ENCODE measurements at regions not wholly inside any gene's neighbourhood (a gene's known extent, or its start where the extent isn't known, plus 50 kb on each side); places are given as distances from the start of the nearest gene placed in this dataset.

DNA sequence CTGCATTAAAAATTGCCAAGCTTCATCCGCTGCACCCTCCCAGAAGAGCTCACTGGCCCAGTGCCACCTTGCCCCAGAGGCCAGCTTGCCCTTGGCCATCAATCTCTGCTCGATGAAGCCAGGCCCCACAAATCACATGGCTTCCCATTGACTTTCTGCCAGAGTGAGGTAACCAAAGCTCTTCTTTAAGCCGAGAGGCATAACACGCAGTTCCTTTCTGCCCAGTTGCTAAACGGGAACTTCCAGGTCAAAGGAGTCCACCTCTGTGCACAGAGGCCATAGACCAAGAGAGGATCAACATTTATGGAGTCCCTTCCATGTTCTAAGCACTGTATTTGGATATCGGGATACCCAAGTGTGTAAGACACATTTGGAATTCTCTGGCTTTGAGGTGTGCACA is 208.8 kb downstream of the KIF4B start:
- no peak overlapping the region for H3K4me3 ChIP-seq (ENCODE audit: low read length)
- DNase-seq (ENCODE audit: low read depth): no peak
- TF ChIP-seq, protein P1, sequence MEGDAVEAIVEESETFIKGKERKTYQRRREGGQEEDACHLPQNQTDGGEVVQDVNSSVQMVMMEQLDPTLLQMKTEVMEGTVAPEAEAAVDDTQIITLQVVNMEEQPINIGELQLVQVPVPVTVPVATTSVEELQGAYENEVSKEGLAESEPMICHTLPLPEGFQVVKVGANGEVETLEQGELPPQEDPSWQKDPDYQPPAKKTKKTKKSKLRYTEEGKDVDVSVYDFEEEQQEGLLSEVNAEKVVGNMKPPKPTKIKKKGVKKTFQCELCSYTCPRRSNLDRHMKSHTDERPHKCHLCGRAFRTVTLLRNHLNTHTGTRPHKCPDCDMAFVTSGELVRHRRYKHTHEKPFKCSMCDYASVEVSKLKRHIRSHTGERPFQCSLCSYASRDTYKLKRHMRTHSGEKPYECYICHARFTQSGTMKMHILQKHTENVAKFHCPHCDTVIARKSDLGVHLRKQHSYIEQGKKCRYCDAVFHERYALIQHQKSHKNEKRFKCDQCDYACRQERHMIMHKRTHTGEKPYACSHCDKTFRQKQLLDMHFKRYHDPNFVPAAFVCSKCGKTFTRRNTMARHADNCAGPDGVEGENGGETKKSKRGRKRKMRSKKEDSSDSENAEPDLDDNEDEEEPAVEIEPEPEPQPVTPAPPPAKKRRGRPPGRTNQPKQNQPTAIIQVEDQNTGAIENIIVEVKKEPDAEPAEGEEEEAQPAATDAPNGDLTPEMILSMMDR (IDR thresholded peaks at IDR 0.05; ENCODE audit: insufficient read depth, low read depth, low read length, missing control alignments): no peak

DNA sequence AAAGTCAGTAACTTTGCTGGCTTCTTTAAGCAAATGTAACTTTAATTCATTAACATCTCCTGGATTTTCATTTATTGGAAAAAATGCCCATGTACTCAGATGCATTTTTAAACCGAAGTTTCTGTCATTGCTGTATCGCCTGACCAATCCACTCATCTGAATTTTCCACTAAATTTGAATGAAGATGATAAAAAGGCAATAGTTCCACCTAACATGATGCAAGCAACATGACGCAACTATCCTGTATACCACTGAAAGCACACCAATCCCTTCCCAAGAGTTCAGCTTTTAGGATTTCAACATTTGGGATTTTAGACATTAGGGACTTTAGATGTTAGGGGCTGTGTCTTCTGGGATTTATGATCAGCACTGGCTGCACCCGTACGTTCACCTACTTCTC is 215.6 kb downstream of the KIF4B start:
- DNase-seq (ENCODE audit: low read depth): no peak
- H3K4me3 ChIP-seq (ENCODE audit: low read length): no peak overlapping the region
- TF ChIP-seq, protein P1 (IDR thresholded peaks at IDR 0.05; ENCODE audit: insufficient read depth, low read depth, low read length, missing control alignments): no peak

DNA sequence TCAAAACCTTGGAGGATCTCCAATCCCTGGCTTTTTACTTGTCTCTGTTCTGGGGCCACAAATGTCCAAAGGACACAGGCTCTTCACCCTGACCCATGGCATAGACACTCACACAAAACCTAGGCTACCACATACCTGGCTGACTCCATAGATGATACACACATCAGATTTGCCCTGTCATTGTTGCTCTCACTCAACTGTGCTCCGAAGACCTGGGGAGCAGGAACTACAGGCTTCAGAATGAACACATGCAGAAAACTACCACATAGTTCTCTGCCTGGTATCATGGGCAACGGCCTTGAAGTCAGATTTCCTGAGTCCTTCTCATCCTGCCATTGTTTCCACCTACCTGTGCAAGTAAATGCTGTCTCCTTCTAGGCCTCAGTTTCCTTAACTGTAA is 226.2 kb downstream of the KIF4B start:
- peak; percentile 68 for DNase-seq (ENCODE audit: low read depth)
- TF ChIP-seq, protein P1 (IDR thresholded peaks at IDR 0.05; ENCODE audit: insufficient read depth, low read depth, low read length, missing control alignments): no peak

DNA sequence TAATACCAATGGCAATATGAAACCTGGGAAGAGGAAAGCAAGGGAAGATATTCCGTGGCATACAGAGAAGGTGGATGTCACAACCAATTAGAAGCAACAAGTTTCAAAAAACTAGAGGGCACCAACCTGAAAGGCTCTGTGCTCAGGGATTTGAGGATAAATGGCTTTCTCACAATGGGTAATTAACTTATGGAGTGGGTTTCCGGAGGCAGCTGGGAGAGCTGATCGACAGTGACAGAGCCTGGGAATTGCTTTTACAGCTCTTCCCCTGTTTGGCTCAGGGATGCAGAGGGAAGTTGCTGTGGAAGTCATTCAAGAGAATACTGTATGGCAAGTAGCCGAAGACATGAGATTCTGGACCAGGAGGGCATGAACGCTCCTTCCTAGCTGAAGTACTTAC is 237.0 kb downstream of the KIF4B start:
- H3K4me3 ChIP-seq (ENCODE audit: low read length): no peak overlapping the region
- DNase-seq (ENCODE audit: low read depth): no peak
- TF ChIP-seq, protein P1 (IDR thresholded peaks at IDR 0.05; ENCODE audit: insufficient read depth, low read depth, low read length, missing control alignments): no peak

More for the DNA sequence above, 226.2 kb downstream of the KIF4B start:
- no peak overlapping the region for H3K4me3 ChIP-seq (ENCODE audit: low read length)

DNA sequence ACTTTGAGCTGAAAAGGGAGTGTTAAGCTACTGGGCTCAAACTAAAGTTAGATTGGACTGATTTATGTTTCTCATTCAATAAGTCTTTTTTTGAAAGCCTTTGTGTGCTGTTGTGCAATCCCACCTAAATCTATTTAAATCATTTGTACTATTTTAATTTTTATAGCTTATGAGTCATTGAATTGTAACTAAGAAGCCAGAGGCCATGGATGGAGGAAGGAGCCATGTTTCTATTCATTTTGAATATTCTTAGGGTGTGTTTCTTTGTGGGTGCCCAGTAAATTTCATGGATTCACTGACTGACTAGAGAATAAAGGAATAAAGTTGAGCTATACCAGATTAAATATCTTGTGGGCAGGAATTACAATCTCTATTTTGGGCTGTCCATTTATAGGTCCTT is 238.5 kb downstream of the KIF4B start:
- no peak overlapping the region for H3K4me3 ChIP-seq (ENCODE audit: low read length)
- TF ChIP-seq, protein P1 (IDR thresholded peaks at IDR 0.05; ENCODE audit: insufficient read depth, low read depth, low read length, missing control alignments): no peak
- DNase-seq (ENCODE audit: low read depth): no peak

DNA sequence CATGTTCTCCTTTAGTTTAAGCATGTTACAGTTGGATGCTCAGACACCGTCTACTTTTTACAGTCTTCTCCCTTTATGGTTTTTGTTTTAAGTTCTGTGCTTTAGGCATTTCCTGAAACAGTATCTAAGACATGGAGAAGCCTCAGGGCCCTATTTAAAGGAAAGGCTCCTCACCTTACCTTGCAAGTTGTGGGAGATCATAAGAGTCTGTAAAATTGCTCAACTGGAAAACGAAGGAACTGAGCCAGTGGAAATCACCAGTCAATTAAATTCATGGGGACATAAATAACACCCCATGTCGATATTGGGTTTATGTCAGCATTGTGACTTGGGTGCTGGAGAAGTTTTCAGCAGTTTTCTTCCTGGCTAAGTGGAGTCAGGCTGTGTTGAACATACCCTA is 239.2 kb downstream of the KIF4B start:
- DNase-seq (ENCODE audit: low read depth): no peak
- no peak overlapping the region for H3K4me3 ChIP-seq (ENCODE audit: low read length)
- TF ChIP-seq, protein P1 (IDR thresholded peaks at IDR 0.05; ENCODE audit: insufficient read depth, low read depth, low read length, missing control alignments): no peak

DNA sequence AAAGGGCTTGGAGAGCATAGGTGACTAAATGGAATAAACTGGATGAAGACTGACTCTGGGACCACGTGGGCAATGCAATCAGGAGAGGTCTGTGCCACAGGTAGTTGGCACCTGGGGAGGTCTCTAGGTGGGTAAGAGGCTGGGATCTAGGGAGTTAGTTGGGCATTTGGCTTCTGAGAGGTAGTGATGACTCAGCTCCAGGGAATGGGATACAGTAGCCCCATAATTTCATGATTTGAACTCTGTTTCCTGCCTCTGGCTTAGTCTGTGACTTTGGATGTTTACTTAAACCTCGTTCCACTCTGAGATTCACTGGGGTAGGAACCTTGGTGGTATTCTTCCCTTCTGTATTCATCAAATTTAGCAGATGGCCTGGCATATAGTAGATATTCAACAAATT is 240.8 kb downstream of the KIF4B start:
- TF ChIP-seq, protein P1 (IDR thresholded peaks at IDR 0.05; ENCODE audit: insufficient read depth, low read depth, low read length, missing control alignments): no peak
- no peak overlapping the region for H3K4me3 ChIP-seq (ENCODE audit: low read length)

More for the DNA sequence above, 240.8 kb downstream of the KIF4B start:
- DNase-seq (ENCODE audit: low read depth): peak; percentile 23
